ENCODE measurements at regions not wholly inside any gene's neighbourhood (a gene's known extent, or its start where the extent isn't known, plus 50 kb on each side); places are given as distances from the start of the nearest gene placed in this dataset.

- intact Hi-C loops (cut with micrococcal nuclease): no loop called here
- Mint-ChIP-seq H3K36me3 (ENCODE audit: low read depth) (no peaks in the 10 kb centered on the region), H3K9me3 (no peaks in the 10 kb centered on the region), H3K27ac (no peak overlapping the region), H3K4me3 (no peak overlapping the region), H3K27me3 (peaks cover 7% of the 10 kb centered on the region), H3K4me1 (ENCODE audit: low read depth) (no peaks in the 10 kb centered on the region)
Observed at GRCh38 chrX:5829469-5829868, 399.2 kb downstream of the NLGN4X start.

GRCh38 chrX:5829060-5829459 lies 399.6 kb downstream of the NLGN4X start:
- no peaks in the 10 kb centered on the region for H3K4me1 Mint-ChIP-seq (ENCODE audit: low read depth)
- no peaks in the 10 kb centered on the region for H3K9me3 Mint-ChIP-seq
- H3K36me3 Mint-ChIP-seq (ENCODE audit: low read depth): no peaks in the 10 kb centered on the region
- H3K4me3 Mint-ChIP-seq: no peak overlapping the region
- H3K27me3 Mint-ChIP-seq: peaks cover 7% of the 10 kb centered on the region
- no peak overlapping the region for H3K27ac Mint-ChIP-seq
- intact Hi-C loops (cut with micrococcal nuclease): no loop called here

DNA sequence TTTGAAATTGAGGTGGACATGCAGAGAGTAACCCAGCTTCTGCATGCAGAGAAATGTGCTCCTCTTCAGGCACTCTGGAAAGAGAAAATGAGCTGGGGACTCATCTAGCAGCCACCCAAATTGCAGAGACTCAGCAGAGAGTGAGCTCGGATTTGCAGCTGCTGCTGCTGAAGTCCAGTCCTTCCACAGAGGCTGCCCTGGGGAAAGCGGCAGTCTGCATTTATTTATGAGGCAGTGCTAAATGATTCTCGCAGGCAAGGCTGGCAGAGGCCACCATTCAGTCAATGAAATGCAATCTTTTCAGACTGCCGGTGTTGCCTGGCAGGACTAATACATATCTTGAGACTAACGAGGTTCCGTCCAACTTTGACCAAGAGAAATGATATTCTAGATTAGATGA lies 404.8 kb downstream of the NLGN4X start:
- Mint-ChIP-seq H3K36me3 (ENCODE audit: low read depth) (no peaks in the 10 kb centered on the region), H3K9me3 (no peaks in the 10 kb centered on the region), H3K4me1 (ENCODE audit: low read depth) (no peaks in the 10 kb centered on the region), H3K27me3 (peaks cover 3% of the 10 kb centered on the region), H3K27ac (no peak overlapping the region), H3K4me3 (no peak overlapping the region)
- intact Hi-C loops (cut with micrococcal nuclease): no loop called here

DNA sequence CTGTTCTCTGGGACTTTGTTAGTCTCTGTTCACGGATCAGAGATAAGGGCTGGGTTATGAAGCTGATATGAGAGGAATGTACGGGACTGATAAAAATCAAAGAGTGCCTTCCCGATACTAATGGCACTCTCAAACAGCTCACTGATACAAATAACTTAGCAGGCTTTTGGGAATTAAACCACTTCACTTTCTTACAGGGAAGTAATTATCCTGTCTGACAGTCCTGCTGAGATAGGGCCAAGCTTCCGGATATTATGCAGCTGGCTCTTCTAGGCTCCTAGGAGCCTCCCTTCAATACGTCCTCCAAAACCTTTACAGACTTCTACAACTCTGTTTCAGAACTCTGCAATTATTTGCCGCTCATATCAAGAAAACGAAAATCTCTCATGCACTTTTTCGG lies 418.0 kb downstream of the NLGN4X start:
- H3K27me3 Mint-ChIP-seq: no peaks in the 10 kb centered on the region

GRCh38 chrX:5807181-5807580 lies 421.5 kb downstream of the NLGN4X start:
- Mint-ChIP-seq H3K9me3 (peaks cover 15% of the 10 kb centered on the region), H3K4me1 (ENCODE audit: low read depth) (no peaks in the 10 kb centered on the region)
- intact Hi-C loops (cut with micrococcal nuclease): no loop called here

More for the DNA sequence above, 418.0 kb downstream of the NLGN4X start:
- Mint-ChIP-seq H3K9me3 (peaks cover 6% of the 10 kb centered on the region), H3K27ac (no peak overlapping the region), H3K36me3 (ENCODE audit: low read depth) (no peaks in the 10 kb centered on the region), H3K4me1 (ENCODE audit: low read depth) (no peaks in the 10 kb centered on the region), H3K4me3 (no peak overlapping the region)
- intact Hi-C loops (cut with micrococcal nuclease): no loop called here

DNA sequence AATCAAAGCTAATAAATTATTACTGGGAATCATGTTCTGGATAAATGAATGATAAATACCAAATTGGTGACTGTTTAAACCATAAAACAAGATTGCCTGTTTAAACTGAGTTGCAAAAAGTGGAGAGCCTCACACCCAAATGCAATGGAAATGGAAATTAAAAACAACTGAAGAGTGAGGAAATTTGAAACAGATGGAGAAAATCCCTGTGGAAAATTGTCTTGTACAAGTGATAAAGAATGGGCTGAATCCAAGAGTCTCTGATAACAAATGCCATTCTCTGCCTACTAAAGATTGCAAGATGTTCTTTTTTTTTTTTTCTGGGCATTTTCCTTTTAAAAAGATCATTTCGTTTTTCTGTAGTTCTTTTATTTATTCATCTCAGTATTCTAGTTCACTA lies 426.3 kb downstream of the NLGN4X start:
- no peaks in the 10 kb centered on the region for H3K27me3 Mint-ChIP-seq
- intact Hi-C loops (cut with micrococcal nuclease): no loop called here
- H3K4me1 Mint-ChIP-seq (ENCODE audit: low read depth): no peaks in the 10 kb centered on the region
- no peak overlapping the region for H3K27ac Mint-ChIP-seq
- no peak overlapping the region for H3K4me3 Mint-ChIP-seq
- peaks cover 9% of the 10 kb centered on the region for H3K9me3 Mint-ChIP-seq
- no peaks in the 10 kb centered on the region for H3K36me3 Mint-ChIP-seq (ENCODE audit: low read depth)

More at GRCh38 chrX:5807181-5807580, 421.5 kb downstream of the NLGN4X start:
- Mint-ChIP-seq H3K4me3 (no peak overlapping the region), H3K27me3 (no peaks in the 10 kb centered on the region), H3K36me3 (ENCODE audit: low read depth) (no peaks in the 10 kb centered on the region), H3K27ac (no peak overlapping the region)

GRCh38 chrX:5791721-5792120 lies 436.9 kb downstream of the NLGN4X start:
- Mint-ChIP-seq H3K4me3 (no peak overlapping the region), H3K27ac (no peak overlapping the region), H3K9me3 (peaks cover 8% of the 10 kb centered on the region), H3K4me1 (ENCODE audit: low read depth) (no peaks in the 10 kb centered on the region), H3K36me3 (ENCODE audit: low read depth) (no peaks in the 10 kb centered on the region), H3K27me3 (peaks cover 2% of the 10 kb centered on the region)
- intact Hi-C loops (cut with micrococcal nuclease): no loop called here

DNA sequence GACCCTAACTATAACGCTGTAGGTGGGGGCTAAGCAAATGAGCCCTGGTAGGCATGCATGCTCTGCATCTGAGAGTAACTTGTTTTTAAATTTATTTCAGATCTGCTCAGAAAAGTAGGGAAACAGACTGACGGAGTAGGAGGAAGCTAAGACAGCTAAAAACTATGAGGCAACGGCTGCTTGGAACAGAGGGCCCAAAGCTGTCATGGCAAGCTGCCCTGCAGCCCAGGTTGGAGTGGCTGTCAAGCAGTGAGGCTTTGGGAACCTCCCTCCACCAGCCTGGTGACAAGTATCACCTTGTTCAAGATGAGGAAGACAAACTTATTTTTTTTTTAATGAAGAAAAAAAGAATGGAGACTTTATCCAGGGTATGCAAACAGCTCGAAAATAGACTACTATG lies 439.8 kb downstream of the NLGN4X start:
- Mint-ChIP-seq H3K9me3 (peaks cover 8% of the 10 kb centered on the region), H3K4me1 (ENCODE audit: low read depth) (no peaks in the 10 kb centered on the region), H3K4me3 (no peak overlapping the region), H3K27me3 (peaks cover 2% of the 10 kb centered on the region), H3K36me3 (ENCODE audit: low read depth) (no peaks in the 10 kb centered on the region), H3K27ac (no peak overlapping the region)
- intact Hi-C loops (cut with micrococcal nuclease): no loop called here

- Mint-ChIP-seq H3K27me3 (peaks cover 2% of the 10 kb centered on the region), H3K27ac (no peak overlapping the region), H3K9me3 (peaks cover 30% of the 10 kb centered on the region), H3K4me3 (no peak overlapping the region), H3K4me1 (ENCODE audit: low read depth) (peaks cover 6% of the 10 kb centered on the region), H3K36me3 (ENCODE audit: low read depth) (peaks cover 10% of the 10 kb centered on the region)
- intact Hi-C loops (cut with micrococcal nuclease): no loop called here
Observed at GRCh38 chrX:5780821-5781220, 447.8 kb downstream of the NLGN4X start.

- Mint-ChIP-seq H3K4me3 (no peak overlapping the region), H3K4me1 (ENCODE audit: low read depth) (peaks cover 26% of the 10 kb centered on the region), H3K9me3 (peaks cover 30% of the 10 kb centered on the region), H3K36me3 (ENCODE audit: low read depth) (peaks cover 10% of the 10 kb centered on the region), H3K27me3 (peaks cover 2% of the 10 kb centered on the region), H3K27ac (peak overlapping the region; percentile 82)
- intact Hi-C loops (cut with micrococcal nuclease): loop anchor here (10.0 kb wide), 1 partner anchor 51 kb away; no protein-coding TSS in a partner anchor
Observed at GRCh38 chrX:5775846-5776430, 452.7 kb downstream of the NLGN4X start.

- peaks cover 30% of the 10 kb centered on the region for H3K9me3 Mint-ChIP-seq
- H3K4me3 Mint-ChIP-seq: no peak overlapping the region
- peaks cover 26% of the 10 kb centered on the region for H3K4me1 Mint-ChIP-seq (ENCODE audit: low read depth)
- peaks cover 2% of the 10 kb centered on the region for H3K27me3 Mint-ChIP-seq
- H3K36me3 Mint-ChIP-seq (ENCODE audit: low read depth): peaks cover 10% of the 10 kb centered on the region
- intact Hi-C loops (cut with micrococcal nuclease): loop anchor here (10.0 kb wide), 1 partner anchor 50 kb away; no protein-coding TSS in a partner anchor
- H3K27ac Mint-ChIP-seq: peak overlapping the region; percentile 82
Observed at GRCh38 chrX:5774446-5774845, 454.2 kb downstream of the NLGN4X start.

DNA sequence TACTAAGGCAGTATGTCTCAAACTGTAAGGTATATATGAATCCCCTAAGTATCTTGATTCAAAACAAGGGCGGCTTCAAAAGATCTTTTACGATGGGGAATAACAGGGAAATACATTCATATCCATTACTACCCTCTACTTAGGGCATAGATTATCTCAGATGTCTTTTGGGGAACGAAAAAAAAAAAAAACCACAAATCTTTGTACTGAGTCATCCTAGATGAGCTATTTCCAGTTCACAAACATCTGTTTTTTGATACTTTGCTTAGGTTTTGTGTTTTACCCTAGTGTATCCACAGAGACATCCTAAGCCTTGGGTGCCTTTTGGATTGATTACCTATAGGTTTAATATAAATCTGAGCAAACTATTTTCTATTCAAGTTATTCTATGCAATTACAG lies 457.2 kb downstream of the NLGN4X start:
- H3K36me3 Mint-ChIP-seq (ENCODE audit: low read depth): peaks cover under 1% of the 10 kb centered on the region
- H3K9me3 Mint-ChIP-seq: peaks cover 2% of the 10 kb centered on the region
- peaks cover 20% of the 10 kb centered on the region for H3K4me1 Mint-ChIP-seq (ENCODE audit: low read depth)
- intact Hi-C loops (cut with micrococcal nuclease): loop anchor here (10.0 kb wide), 1 partner anchor 47 kb away; no protein-coding TSS in a partner anchor
- H3K4me3 Mint-ChIP-seq: no peak overlapping the region
- H3K27ac Mint-ChIP-seq: peak overlapping the region; percentile 39
- H3K27me3 Mint-ChIP-seq: no peaks in the 10 kb centered on the region

GRCh38 chrX:5756616-5757015 lies 472.1 kb downstream of the NLGN4X start:
- H3K36me3 Mint-ChIP-seq (ENCODE audit: low read depth): no peaks in the 10 kb centered on the region
- H3K9me3 Mint-ChIP-seq: peaks cover 6% of the 10 kb centered on the region
- no peaks in the 10 kb centered on the region for H3K27me3 Mint-ChIP-seq
- intact Hi-C loops (cut with micrococcal nuclease): no loop called here
- H3K4me1 Mint-ChIP-seq (ENCODE audit: low read depth): no peaks in the 10 kb centered on the region
- H3K4me3 Mint-ChIP-seq: no peak overlapping the region
- H3K27ac Mint-ChIP-seq: no peak overlapping the region

- intact Hi-C loops (cut with micrococcal nuclease): no loop called here
- Mint-ChIP-seq H3K4me1 (ENCODE audit: low read depth) (no peaks in the 10 kb centered on the region), H3K27ac (no peak overlapping the region), H3K4me3 (no peak overlapping the region), H3K27me3 (peaks cover 2% of the 10 kb centered on the region), H3K9me3 (peaks cover 10% of the 10 kb centered on the region), H3K36me3 (ENCODE audit: low read depth) (no peaks in the 10 kb centered on the region)
Observed at GRCh38 chrX:5753291-5753690, 475.4 kb downstream of the NLGN4X start.

GRCh38 chrX:5752831-5753230 lies 475.8 kb downstream of the NLGN4X start:
- intact Hi-C loops (cut with micrococcal nuclease): no loop called here
- no peaks in the 10 kb centered on the region for H3K36me3 Mint-ChIP-seq (ENCODE audit: low read depth)
- no peak overlapping the region for H3K27ac Mint-ChIP-seq
- no peak overlapping the region for H3K4me3 Mint-ChIP-seq
- no peaks in the 10 kb centered on the region for H3K4me1 Mint-ChIP-seq (ENCODE audit: low read depth)
- peaks cover 10% of the 10 kb centered on the region for H3K9me3 Mint-ChIP-seq
- H3K27me3 Mint-ChIP-seq: peaks cover 2% of the 10 kb centered on the region
